GM21390 (cell line): ENCODE measurements at regions not wholly inside any gene's neighbourhood (a gene's known extent, or its start where the extent isn't known, plus 50 kb on each side); places are given as distances from the start of the nearest gene placed in this dataset.
"Not testable (repeated sequence)": the region's sequence is repeated elsewhere in the genome, so short reads cannot be mapped to it uniquely, and the experiment has no call there.

Experiments used
- ATAC-seq: cut with Tn5 transposase; IDR thresholded peaks from one replicate; pipeline ENCODE4 v1.9.1; 2021; ENCODE audit not compliant: unreplicated experiment

DNA sequence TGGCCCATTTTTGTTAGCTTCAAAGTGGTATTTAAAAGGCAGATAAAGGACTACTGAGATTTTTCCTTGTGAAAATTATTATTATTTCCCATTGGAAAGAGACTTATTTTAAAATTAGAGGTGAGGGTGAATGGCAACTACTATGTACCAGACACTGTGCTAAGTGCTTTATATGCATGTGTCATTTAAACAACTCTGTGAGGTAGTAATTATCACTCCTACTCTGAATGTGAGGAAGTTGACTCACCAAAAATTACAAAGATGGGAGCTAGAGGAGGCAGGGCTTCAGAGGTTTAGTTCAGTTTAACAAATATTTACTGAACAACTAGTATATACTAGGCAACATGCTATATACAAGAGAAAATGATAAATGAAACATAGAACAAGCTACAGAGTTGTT, 78.2 kb downstream of the MSL3 start:
- no peak for ATAC-seq

DNA sequence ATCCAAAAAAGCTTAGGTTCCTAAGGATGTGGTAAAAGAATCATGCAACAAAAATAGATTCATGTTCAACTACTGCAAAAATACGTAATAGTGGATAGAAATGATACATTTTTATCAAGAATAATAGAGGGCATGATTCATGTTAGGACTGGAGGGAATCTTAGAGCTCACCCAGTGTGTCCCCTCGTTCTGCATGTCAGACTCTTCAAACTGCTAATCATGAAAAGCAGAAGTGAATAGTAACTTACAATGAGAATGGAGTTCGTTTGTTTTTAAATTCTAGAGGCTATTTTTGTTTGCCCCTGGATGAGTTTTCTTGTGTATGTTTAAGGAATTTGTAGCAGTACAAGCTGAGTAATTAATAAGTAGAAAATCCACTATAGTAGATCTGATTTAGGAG, 79.4 kb downstream of the MSL3 start:
- ATAC-seq = no peak

DNA sequence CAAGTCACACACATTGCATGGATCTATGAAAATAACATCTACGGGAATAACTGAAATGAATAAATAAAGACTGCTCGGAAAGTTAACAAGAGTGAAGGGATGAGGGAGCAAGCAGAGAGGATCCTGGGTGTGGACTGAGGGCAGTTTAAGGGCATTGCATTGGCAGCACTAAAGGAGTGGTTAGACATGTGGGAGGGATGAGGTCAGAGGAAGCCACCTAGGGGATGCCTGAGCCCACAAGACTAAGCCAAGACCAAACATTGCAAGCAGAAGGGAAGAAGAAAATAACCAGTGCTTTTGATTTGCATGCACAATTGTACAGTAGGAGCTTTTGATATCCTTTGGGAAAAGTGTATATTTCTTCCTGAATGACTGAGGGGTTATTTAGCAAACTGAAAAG, 106.1 kb downstream of the MSL3 start:
- no peak for ATAC-seq

DNA sequence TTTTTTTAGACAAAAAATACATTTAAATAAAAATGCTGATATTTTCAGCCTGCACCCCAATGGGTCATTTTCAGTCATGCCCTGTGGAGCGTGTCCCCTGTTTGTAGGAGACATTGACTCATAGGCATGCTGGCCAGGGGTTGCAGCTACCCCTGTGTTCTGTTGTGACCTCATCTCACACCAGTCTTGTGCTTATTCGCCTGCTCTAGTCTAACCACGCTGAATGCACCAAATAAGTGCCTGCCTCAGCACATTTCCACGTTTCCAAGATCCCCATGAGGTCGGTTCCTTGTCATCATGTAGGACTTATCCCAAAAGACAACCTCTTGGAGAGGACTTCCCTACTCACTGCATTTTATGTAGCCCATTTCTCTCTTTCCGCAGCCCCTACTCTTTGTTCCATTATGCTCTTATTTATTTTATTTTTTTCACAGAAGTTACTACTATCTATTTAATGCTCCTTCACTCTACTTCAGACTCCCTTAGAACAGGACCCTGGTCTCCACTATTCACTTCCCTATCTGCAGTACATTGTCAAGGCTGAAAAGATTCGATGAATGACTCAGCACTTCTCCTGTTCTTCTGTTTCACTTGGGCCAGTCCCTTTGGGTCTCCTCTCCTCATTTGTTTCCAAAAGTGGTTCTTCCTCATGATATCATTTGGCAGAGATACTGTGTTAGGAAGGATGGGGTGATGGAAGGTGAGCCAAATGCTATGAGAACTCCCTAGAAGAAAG, 109.7 kb downstream of the MSL3 start:
- peak; percentile 63 for ATAC-seq

DNA sequence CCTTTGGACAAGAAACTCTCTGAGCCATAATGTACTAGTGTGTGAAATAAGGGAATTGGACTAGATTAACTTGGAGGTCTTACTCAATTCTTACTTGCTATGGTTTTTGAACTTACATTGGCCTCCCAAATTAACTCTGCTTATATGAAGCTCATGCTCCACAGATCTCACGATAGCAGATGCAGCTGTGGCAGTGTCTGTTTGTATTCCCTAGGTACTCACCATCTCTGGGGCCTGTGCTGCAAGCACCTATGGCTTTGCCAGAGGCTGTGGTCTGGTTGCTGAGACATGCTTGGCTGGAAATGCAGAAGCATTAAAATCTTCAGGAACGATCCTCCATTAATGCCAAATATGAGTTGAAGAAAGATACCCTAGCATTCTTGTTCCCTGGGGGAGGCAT, 112.8 kb downstream of the MSL3 start:
- ATAC-seq = no peak

DNA sequence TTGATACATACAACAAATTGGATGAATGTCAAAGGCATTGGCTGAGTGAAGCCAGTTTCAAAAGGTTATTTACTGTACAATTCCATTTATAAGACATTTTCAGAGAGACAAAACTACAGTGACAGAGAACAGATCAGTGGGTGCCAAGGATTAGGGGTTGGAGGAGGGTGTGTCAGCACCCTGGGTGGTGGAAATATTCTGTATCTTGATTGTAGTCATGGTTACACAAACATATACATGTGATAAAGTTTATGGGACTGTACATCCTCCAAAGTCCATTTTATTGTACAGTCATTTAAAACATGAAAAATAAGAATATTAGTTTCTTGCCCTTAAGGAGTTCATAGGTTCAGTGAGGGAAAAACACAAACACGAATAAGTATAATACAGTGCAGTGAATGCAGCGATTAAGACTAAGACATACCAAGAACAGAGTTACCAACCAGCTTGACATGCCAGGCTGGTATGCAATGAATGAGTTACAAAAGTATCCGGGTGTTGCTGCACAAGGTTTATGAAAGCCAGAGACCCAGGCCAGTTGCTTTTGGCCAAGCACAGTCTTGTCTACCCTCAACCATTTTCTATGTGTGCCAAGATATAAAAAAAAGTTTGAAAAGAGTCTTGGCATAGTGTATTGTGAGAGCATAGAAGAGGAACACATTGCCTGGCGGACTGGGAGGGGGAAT, 123.6 kb downstream of the MSL3 start:
- ATAC-seq = no peak

DNA sequence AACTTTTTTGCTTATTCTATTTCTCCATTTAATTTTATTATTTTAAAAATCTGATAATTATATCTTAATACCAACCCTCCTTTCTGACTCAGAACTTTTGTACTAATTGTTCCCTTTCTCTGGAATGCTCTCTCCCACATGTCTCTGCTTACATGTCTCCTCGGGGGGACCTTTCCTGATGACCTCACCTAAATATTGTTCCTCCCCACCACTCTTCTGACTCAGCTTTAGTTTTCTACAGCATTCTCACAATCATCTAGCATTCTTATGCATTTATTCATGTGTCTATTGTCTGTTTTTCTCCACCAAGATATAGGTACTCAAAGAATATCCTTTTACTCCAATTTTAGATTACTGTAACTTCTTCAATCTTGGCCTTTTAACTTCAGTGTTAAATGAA, 128.7 kb downstream of the MSL3 start:
- no peak for ATAC-seq

DNA sequence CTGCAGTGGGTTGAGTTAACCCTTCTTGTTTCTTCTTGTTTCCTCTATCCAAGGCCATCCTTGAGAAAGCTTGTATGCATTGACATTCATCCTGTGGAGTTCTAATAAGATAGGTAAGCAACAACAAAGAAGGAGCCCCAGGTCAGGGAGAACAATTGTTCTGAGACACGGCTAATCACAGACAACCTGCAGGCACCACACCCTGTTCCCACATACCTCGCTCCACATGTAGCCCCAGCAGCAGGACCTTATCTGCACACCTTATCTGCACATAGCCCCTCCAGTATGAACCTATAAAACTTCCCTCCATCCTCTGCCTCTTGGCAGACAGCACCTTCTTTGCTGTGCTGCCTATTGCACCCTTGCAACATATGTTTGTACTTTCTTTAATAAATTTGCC, 129.1 kb downstream of the MSL3 start:
- no peak for ATAC-seq

DNA sequence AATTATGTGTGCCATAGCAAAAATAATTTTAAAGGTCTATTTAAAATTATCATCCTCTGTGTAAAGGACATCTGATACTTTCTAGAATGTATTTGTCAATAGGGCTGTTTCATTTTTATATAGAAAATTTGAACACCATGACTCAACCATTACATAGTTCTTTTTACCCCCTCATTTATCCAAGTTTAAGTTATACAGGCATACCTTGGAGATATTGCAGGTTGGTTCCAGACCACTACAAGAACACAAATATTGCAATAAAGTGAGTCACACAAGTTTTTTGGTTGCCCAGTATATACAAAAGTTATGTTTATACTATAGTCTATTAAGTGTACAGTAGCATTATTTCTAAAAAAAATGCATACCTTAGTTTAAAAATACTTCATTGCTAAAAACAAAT, 130.4 kb downstream of the MSL3 start:
- no peak for ATAC-seq

DNA sequence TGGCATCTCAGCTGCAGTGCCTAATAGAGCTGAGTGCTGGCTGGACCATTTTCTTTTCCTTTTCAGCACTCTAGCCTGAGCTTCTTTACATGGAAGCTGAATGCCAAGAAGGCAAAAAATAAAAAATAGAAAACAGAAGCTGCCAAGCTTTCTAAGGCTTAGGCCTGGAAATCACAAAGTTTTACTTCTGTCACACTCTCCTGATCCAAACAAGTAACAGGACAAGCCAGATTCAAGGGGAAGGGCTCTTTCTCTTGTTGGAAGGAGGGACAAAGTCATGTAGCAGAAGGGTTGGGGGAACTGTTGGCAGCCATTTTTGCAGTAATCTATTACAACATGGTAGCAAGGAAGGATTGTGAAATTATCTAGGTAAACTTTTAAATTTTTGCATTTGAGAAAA, 131.8 kb downstream of the MSL3 start:
- no peak for ATAC-seq

DNA sequence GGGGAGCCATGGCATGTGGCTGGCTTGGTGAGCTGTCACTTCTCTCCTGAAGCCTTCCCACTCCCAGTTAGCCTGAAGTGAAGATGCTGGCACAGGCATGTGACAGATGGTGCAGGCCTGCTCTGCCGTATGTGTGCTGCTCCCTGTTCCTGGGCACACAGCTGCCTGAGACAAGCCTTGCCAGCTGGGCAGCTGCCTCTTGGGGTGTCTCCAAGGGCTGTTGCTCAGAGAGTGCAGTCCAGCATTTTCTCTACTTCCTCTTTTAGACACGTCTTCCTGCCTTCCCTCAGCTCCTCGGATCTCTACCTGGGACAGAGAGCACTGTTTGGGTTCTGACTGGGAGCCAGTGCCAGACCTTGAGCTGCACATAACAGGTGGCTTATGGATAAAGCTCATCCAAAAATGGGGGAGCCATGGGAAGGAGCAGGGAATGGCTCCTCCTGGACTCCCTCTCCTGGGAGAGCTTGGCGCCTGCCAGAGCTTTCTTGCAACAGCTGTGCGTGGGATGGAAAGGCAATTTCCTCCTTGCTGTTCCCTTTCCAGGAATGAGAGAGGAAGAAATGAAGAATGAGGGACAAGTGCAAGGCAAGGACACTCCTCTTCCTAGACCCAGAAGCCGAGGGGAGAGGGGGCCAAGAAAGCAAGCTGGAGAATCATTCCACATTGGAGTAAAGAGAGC, 132.9 kb downstream of the MSL3 start:
- ATAC-seq = no peak

DNA sequence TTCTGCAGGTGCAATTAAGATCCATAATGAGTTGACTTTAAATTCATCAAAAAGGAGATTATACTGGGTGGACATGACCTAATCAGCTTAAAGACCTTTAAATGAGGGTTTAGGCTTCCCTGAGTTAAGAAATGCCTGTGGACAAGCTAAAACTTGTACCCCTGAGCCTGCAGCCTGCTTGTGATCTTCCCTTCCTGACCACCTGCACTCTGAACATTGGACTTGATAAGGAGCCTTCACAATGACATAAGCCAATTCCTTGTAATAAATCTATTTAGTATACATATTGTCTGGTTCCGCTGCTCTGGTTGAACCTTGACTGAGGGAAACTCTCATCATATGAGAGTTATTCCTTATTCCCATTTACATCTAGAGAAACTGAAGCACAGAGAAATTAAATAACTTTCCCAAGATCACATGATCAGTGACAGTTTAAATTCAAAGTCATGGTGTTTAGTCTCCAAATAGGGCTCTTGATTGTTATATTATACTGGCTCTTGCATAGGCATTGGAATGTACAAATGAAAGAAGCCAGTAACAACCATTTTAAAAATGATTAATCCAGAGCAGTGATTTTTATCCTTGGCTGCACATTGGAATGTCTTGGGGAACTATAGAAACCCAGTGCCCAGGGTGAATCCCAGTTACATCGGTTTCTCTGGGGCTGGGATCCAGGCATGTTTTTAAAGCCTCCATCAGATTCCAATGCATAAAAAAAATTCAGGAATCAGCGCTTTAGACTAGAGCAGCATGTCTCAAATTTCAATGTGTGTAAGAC, 136.1 kb downstream of the MSL3 start:
- no peak for ATAC-seq

DNA sequence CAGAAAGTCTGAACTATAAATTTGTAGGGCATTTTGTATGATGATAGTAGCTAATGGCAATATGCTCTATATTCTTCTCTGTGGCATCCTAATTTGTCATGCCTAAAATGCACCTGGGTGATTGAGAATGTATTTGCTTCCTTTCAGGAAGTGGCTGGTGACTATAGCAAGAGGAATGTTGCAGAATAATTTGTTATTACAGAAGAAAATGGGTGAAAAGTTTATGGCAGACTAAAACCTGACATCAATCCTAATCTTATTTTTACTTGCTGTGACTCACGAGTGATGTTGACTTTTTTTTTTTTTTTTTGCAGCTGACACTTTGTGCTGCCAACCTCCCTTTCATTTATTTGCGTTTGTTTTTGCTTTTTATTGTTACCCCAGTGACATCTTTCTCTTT, 141.1 kb downstream of the MSL3 start:
- no peak for ATAC-seq

DNA sequence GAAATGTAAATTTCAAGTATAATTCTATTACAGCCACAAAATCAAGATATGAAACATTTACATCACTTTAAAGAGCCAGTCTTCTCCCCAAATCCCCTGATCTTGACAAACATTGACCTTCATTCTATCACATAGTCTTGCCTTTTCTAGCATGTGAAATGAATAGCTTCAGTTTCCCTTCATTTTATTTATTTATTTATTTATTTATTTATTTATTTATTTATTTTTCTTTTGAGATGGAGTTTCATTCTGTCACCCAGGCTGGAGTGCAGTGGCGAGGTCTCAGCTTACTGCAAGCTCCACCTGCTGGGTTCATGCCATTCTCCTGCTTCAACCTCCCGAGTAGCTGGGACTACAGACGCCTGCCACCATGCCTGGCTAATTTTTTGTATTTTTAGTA, 147.9 kb downstream of the MSL3 start:
- ATAC-seq = not testable (repeated sequence)

DNA sequence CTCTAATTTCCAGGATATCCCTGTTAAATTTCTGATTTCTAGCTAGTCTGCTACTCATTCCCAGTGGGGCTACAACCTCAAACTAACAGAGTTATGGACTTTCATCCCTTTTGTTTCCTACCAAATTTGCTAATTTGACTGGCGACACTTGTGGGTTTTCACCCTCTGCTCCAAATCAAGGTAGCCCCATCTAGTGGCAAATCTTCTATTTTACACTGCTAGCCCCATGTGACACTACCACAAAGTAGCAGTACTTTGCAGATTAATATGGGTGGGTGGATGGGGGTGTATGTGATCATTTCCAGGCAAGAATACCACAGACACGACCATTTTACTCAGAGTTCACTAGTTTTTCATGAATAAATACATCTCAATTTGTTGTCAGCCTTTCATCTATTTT, 150.3 kb downstream of the MSL3 start:
- ATAC-seq = peak; percentile 67

DNA sequence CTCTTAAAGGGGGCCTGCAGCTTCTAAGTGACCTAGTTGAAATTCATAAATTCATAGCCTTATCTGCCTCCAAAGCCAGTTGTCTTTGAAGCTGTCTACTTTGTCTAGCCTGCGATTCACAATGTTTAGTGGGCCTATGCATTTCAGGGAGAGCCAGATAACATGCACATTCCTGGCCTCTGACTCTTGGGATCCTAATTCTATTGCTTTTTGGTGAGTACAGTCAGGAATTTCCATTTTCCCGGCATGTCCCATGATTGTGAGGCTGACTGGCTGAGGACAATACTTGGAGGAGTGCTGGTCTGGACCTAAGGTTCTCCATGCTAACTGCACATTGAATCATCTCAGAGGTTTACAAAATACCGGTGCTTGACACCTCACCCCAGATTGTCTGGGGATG, 155.0 kb downstream of the MSL3 start:
- no peak for ATAC-seq

DNA sequence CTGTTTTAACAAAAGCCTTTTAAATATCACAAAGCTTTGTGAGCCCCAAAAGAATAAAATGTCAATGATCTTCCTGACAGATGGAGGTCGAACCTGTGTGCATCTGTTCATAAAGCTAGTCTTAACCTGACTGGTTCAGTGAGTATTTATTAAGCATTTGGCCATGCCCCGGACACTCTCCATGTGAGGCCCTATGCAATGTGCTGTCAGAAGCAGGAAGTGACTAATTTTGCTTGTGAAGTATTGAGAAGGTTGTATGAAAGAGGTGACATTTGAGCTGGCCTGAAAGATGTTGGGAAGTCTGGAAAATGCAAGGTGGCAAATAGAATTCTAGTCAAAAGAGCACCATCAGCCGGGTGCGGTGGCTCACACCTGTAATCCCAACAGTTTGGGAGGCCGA, 171.4 kb downstream of the MSL3 start:
- no peak for ATAC-seq

DNA sequence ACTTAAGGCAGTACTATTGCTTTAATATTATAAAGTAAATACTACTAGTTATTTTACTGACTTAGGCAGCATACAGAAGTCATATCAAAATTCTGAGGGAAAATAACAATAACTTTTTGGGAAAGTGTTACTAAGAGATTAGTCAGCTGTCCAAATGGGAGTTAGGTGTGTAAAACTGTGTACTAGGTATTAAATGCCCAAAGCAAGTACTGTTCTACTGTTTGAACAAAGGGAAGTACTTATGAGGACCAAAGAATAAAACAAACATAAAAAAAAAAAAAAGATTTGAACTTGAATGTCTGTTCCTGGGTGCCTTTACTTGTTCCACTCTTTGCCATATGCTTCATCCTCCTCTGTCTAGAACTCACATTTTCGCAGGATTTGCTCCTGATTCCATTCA, 174.4 kb downstream of the MSL3 start:
- no peak for ATAC-seq

DNA sequence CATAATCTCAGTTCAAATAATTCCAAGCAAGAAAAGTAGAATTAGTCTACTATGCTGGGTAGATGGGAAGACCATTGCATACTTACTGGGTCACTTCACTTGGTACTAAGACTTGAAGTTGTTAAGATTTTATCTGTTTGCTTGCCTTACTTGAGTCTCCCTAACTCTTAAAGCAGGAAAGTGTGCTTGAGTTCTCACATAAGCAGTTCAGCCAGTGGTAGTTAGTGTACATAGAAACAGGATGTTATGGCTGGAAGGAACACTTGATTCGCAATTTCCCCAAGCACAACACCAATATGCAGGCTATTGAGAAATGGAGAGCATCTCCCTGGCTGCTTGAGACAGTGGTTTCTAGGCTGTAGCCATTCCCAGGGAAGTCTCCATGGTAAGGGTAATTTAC, 176.1 kb downstream of the MSL3 start:
- no peak for ATAC-seq

DNA sequence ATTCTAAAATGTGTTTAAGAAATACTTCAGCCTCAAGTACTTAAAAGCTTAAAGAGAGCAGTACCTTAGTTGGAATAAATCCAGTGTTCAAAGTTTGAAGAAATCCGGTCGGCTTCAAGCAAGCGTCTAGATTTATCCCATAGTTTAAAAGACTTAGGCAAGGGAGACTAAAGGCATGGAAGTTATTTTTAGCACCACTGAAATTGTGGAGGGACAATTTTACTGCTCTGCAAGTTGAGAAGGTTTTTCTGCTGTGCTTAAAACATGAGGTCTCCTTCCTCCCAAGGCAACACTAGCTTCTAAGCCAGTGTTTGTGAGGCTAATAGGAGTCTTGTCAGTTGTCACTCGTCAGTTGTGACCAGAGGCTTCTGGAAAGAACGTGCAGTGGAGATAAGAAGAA, 183.5 kb downstream of the MSL3 start:
- ATAC-seq = no peak

DNA sequence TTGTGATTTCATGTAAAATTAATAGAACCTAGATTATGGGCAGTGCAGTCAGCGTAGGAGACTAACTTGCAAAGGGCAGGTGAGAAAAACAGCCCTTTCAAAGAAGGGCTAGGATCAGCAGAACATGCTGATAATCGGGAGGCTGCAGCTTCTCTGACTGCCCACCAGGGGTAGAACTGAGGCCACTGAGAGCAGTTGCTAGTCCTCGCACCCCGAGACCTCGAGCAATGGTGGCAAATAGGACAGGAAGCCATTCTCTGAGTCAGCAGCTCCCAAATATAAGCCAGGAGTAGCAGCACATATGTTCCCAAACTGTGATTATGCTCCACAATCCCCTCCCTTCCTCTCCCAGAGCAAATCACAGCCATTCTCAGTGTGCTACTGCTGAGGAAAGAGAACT, 186.5 kb downstream of the MSL3 start:
- no peak for ATAC-seq

DNA sequence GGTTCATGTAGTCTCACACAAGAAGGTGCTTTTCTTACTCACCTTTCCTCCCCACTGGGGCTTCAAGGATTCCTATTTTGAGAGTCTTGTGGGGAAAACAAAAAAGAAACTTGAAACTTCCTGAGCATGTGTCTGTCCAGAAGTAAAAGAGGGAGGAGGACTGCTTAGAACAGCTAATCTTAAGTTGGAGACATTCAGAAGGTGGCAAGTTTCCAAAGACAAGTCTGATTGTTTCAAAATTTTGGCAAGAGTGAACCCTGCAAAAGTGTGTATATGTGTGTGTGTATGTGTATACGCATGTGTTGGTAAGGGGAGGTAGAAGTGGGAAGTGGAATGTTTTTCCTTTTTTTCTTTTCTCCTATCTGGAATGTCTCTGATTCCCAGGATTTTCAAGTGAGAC, 189.0 kb upstream of the FRMPD4 start:
- no peak for ATAC-seq
